ENCODE measurements at regions not wholly inside any gene's neighbourhood (a gene's known extent, or its start where the extent isn't known, plus 50 kb on each side); places are given as distances from the start of the nearest gene placed in this dataset.
"Not testable (repeated sequence)": the region's sequence is repeated elsewhere in the genome, so short reads cannot be mapped to it uniquely, and the experiment has no call there.

DNA sequence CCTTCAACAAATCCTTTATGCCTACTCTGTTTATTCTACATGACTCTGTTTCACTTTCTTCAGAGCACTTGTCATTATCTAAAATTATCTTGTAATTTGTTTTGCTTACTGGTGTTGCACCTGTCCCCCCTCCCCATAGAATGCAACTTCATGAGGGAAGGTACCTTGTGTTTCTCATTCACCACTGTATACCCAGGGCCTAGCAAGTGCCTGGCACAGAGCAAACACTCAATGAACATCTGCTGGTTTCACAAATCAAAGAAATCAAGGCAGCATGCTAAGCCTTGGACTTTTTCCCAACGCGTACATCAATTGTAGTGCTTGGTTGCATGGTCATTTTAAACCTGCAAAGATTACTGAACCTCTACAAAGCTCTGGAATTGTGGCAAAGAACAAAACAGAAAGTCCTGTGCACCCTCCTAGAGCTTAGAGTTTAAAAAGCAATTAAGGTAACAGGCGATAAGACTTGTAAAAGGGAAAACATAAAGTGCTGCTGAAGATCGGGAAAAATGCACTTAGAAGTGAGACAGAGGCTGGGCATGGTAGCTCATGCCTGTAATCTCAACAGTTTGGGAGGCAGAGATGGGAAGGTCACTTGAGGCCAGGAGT, 479.1 kb downstream of the MED13L start:
- no peaks in the 10 kb centered on the region for H3K4me1 ChIP-seq
- no peaks in the 10 kb centered on the region for H3K36me3 ChIP-seq (replicated peaks in 1 of 2; ENCODE audit: insufficient read depth in 1 of 2, low read depth in 2 of 2)
- no peak overlapping the region for H3K4me3 ChIP-seq
- ATAC-seq (no peak), DNase-seq (no peak)
- no peaks in the 10 kb centered on the region for H3K9me3 ChIP-seq
- intact Hi-C loops (cut with DNase I), result no loop called here
- no peak overlapping the region for H3K27ac ChIP-seq
- 43 to 58% methylated on average over 4 of the region's 4 CpGs for WGBS, 2 donors
- H3K27me3 ChIP-seq, result no peaks in the 10 kb centered on the region
- TF ChIP-seq CTCF (IDR thresholded peaks at IDR 0.05) (no peak), POLR2A (IDR thresholded peaks at IDR 0.05) (no peak)

DNA sequence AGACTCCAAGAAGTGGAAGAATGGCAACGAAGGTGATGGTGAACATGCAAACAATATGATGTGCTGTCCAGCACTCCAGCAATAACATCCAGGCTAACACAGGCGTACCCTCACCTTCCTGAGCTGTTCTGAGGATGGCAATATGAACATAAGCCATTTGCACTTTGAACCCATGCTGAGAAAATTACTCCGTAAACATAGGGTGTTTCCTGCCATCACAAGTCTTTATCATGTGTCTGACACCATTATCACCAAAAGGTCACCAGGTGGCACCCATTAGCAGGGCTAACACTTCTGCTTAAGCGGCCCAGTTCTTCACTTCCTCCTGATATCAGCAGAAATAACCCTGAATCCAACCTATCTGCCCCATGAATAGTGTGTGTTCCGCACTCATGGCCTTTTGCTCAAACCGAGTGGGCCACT, 482.8 kb downstream of the MED13L start:
- Histone ChIP-seq H3K27me3 (no peaks in the 10 kb centered on the region), H3K9me3 (no peaks in the 10 kb centered on the region), H3K4me1 (no peaks in the 10 kb centered on the region), H3K36me3 (replicated peaks in 1 of 2; ENCODE audit: insufficient read depth in 1 of 2, low read depth in 2 of 2) (no peaks in the 10 kb centered on the region), H3K4me3 (no peak overlapping the region), H3K27ac (no peak overlapping the region)
- intact Hi-C loops (cut with DNase I), result no loop called here
- TF ChIP-seq POLR2A (IDR thresholded peaks at IDR 0.05) (no peak), CTCF (IDR thresholded peaks at IDR 0.05) (peak in 1 of 7 experiments; percentile 2)
- DNase-seq, result no peak
- 41 to 48% methylated on average over 6 of the region's 6 CpGs for WGBS, 2 donors
- no peak for ATAC-seq

DNA sequence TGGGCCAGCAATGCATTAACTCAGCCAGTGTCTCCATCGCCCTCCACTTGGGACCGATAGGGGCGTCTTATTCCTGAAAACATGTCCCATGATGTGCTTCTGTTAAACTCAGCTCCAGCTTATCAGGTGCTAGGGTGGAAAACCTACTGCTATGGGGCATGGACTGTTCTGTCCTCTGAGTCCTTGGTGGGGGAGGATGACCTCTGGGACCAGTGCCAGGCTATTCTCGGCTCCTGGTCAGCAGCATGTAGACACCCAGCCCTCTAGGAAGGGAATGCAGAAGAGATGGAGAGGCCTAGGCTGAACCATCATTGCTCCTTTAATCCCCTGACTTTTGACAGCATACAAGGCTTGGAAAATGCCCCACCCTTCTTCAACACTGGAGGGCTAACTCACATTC, 486.2 kb downstream of the MED13L start:
- ATAC-seq, result no peak
- H3K27ac ChIP-seq, result no peak overlapping the region
- no peak overlapping the region for H3K4me3 ChIP-seq
- intact Hi-C loops (cut with DNase I), result no loop called here
- no peaks in the 10 kb centered on the region for H3K9me3 ChIP-seq
- H3K4me1 ChIP-seq, result no peaks in the 10 kb centered on the region
- no peaks in the 10 kb centered on the region for H3K36me3 ChIP-seq (replicated peaks in 1 of 2; ENCODE audit: insufficient read depth in 1 of 2, low read depth in 2 of 2)
- no peaks in the 10 kb centered on the region for H3K27me3 ChIP-seq
- 63 to 90% methylated on average over 2 to 4 of the region's 4 CpGs for WGBS, 2 donors
- TF ChIP-seq CTCF (IDR thresholded peaks at IDR 0.05) (no peak), POLR2A (IDR thresholded peaks at IDR 0.05) (no peak)
- no peak for DNase-seq

GRCh38 chr12:115790526-115790925, 487.0 kb downstream of the MED13L start:
- Histone ChIP-seq H3K9me3 (no peaks in the 10 kb centered on the region), H3K4me1 (no peaks in the 10 kb centered on the region), H3K27ac (no peak overlapping the region), H3K27me3 (no peaks in the 10 kb centered on the region), H3K36me3 (replicated peaks in 1 of 2; ENCODE audit: insufficient read depth in 1 of 2, low read depth in 2 of 2) (no peaks in the 10 kb centered on the region), H3K4me3 (no peak overlapping the region)
- 87 to 100% methylated on average over 1 of the region's 1 CpG for WGBS, 2 donors
- no peak for ATAC-seq
- DNase-seq, result no peak
- no peak for TF ChIP-seq POLR2A (IDR thresholded peaks at IDR 0.05)
- TF ChIP-seq CTCF (IDR thresholded peaks at IDR 0.05), result no peak
- intact Hi-C loops (cut with DNase I), result no loop called here

GRCh38 chr12:115786490-115786889, 491.0 kb downstream of the MED13L start:
- H3K27ac ChIP-seq; H3K27me3 ChIP-seq; H3K4me3 ChIP-seq; intact Hi-C loops (cut with DNase I); H3K36me3 ChIP-seq (replicated peaks in 1 of 2; ENCODE audit: insufficient read depth in 1 of 2, low read depth in 2 of 2); ATAC-seq; DNase-seq; H3K9me3 ChIP-seq; H3K4me1 ChIP-seq: not testable (repeated sequence)
- WGBS, 2 donors, result 89 to 95% methylated on average over 3 of the region's 3 CpGs
